Prostate gland (tissue), 2 donors: ENCODE measurements at regions not wholly inside any gene's neighbourhood (a gene's known extent, or its start where the extent isn't known, plus 50 kb on each side); places are given as distances from the start of the nearest gene placed in this dataset.

Source experiments
- DNase-seq: peaks from one replicate; pipeline ENCODE4 v3.0.0-alpha.2; 2019; ENCODE audit warnings: low spot score
- H3K27ac ChIP-seq, 2 donors: fragments of 200-600 bp; sonication (generic); 2 replicates each; pipeline ENCODE4 v1.5.1; 2017 to 2019
- H3K27me3 ChIP-seq: fragments of 200-600 bp; sonication (generic); replicated peaks from 2 replicates; pipeline ENCODE4 v1.5.1; 2019; ENCODE audit not compliant: insufficient read depth
- H3K36me3 ChIP-seq, 2 donors: fragments of 200-600 bp; sonication (generic); 1 replicate in 1 of 2; 2 replicates in 1 of 2; pipeline versions ENCODE4 v1.5.1 to v1.8.1; 2017 to 2019
- H3K4me1 ChIP-seq: fragments of 200-600 bp; sonication (generic); replicated peaks from 2 replicates; pipeline ENCODE4 v1.5.1; 2019
- H3K4me3 ChIP-seq, 2 donors: fragments of 200-600 bp; sonication (generic); 2 replicates each; pipeline ENCODE4 v1.5.1; 2017 to 2019
- H3K9me3 ChIP-seq: fragments of 200-600 bp; sonication (generic); 2 replicates; pipeline ENCODE4 v1.5.1; 2017
- POLR2A ChIP-seq: fragments of 450-650 bp; IDR thresholded peaks from one replicate; pipeline ENCODE4 v1.6.1; 2016; ENCODE audit warnings: antibody characterized with exemption, mild to moderate bottlenecking
- POLR2AphosphoS5 ChIP-seq: sonication (generic); formaldehyde crosslinking; IDR thresholded peaks from one replicate; pipeline ENCODE4 v1.6.1; 2017; ENCODE audit warnings: antibody characterized with exemption
- WGBS: methylation state at CpG from one replicate; pipeline ENCODE4 v1.1.5; 2018; 5-methylcytosine and 5-hydroxymethylcytosine counted together
- intact Hi-C: fragments of 100-400 bp; cut with DNase I; formaldehyde crosslinking; loops from one replicate; pipeline ENCODE4 v1.14.2; 2022
- TF ChIP-seq, protein P1 (sequence below), 4 experiments: fragments of 200-600 bp in 2 of 4; fragments of 450-650 bp in 2 of 4; sonication (generic) in 2 of 4; IDR thresholded peaks; 1 replicate in 3 of 4; 2 replicates in 1 of 4; pipeline ENCODE4 v1.5.1; 2016 to 2019; ENCODE audit warnings: antibody characterized with exemption in 4 of 4, mild to moderate bottlenecking in 2 of 4, moderate library complexity in 2 of 4

- Histone ChIP-seq H3K4me3 (no peak overlapping the region), H3K4me1 (no peaks in the 10 kb centered on the region), H3K27ac (no peak overlapping the region), H3K27me3 (no peaks in the 10 kb centered on the region), H3K9me3 (no peaks in the 10 kb centered on the region), H3K36me3 (no peaks in the 10 kb centered on the region)
- WGBS = 51% methylated on average over 3 of the region's 3 CpGs
- no peak for DNase-seq
- no peak for TF ChIP-seq POLR2AphosphoS5
- TF ChIP-seq POLR2A = no peak
- TF ChIP-seq, protein P1, sequence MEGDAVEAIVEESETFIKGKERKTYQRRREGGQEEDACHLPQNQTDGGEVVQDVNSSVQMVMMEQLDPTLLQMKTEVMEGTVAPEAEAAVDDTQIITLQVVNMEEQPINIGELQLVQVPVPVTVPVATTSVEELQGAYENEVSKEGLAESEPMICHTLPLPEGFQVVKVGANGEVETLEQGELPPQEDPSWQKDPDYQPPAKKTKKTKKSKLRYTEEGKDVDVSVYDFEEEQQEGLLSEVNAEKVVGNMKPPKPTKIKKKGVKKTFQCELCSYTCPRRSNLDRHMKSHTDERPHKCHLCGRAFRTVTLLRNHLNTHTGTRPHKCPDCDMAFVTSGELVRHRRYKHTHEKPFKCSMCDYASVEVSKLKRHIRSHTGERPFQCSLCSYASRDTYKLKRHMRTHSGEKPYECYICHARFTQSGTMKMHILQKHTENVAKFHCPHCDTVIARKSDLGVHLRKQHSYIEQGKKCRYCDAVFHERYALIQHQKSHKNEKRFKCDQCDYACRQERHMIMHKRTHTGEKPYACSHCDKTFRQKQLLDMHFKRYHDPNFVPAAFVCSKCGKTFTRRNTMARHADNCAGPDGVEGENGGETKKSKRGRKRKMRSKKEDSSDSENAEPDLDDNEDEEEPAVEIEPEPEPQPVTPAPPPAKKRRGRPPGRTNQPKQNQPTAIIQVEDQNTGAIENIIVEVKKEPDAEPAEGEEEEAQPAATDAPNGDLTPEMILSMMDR (IDR thresholded peaks at IDR 0.05) = no peak
- intact Hi-C loops = no loop called here
Observed at GRCh38 chr5:91639744-91640143, 256.6 kb upstream of the ARRDC3 start.

DNA sequence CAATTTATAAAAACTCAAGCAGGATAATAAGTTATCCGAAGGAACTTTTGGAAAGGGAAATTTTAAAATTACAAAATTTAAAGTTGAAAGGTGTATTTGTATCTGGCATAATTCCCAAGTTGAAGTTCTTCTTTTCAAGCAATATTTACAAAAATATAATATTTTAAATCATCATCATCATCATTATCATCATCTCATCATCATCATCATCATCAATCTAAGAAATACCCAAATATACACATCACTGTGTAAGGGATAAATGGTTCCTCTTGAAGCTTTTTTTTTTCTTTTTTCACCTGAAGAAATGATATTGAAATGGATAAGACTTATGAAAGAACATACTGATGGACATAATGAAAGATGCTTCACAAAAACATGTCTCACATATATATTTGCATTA lies 254.9 kb upstream of the ARRDC3 start:
- H3K36me3 ChIP-seq = no peaks in the 10 kb centered on the region
- DNase-seq = no peak
- H3K4me3 ChIP-seq = no peak overlapping the region
- no peaks in the 10 kb centered on the region for H3K4me1 ChIP-seq
- H3K9me3 ChIP-seq = no peaks in the 10 kb centered on the region
- intact Hi-C loops = no loop called here
- no peaks in the 10 kb centered on the region for H3K27me3 ChIP-seq
- no peak for TF ChIP-seq POLR2AphosphoS5
- TF ChIP-seq, protein P1 (IDR thresholded peaks at IDR 0.05) = no peak
- TF ChIP-seq POLR2A = no peak
- WGBS = 94% methylated on average over 1 of the region's 1 CpG
- H3K27ac ChIP-seq = no peak overlapping the region

GRCh38 chr5:91635950-91636734 lies 253.0 kb upstream of the ARRDC3 start:
- H3K27ac ChIP-seq = no peak overlapping the region
- H3K36me3 ChIP-seq = no peaks in the 10 kb centered on the region
- H3K27me3 ChIP-seq = no peaks in the 10 kb centered on the region
- no peak for TF ChIP-seq POLR2A
- TF ChIP-seq, protein P1 (IDR thresholded peaks at IDR 0.05) = no peak
- no peak for TF ChIP-seq POLR2AphosphoS5
- 65% methylated on average over 4 of the region's 4 CpGs for WGBS
- H3K9me3 ChIP-seq = no peaks in the 10 kb centered on the region
- no peak overlapping the region for H3K4me3 ChIP-seq
- H3K4me1 ChIP-seq = no peaks in the 10 kb centered on the region
- no peak for DNase-seq
- intact Hi-C loops = no loop called here

- no peaks in the 10 kb centered on the region for H3K36me3 ChIP-seq
- H3K9me3 ChIP-seq = no peaks in the 10 kb centered on the region
- H3K27ac ChIP-seq = no peak overlapping the region
- intact Hi-C loops = no loop called here
- WGBS = 33% methylated on average over 1 of the region's 1 CpG
- no peaks in the 10 kb centered on the region for H3K27me3 ChIP-seq
- H3K4me3 ChIP-seq = no peak overlapping the region
- TF ChIP-seq, protein P1 (IDR thresholded peaks at IDR 0.05) = no peak
- TF ChIP-seq POLR2A (no peak), POLR2AphosphoS5 (no peak)
- no peaks in the 10 kb centered on the region for H3K4me1 ChIP-seq
- no peak for DNase-seq
Observed at GRCh38 chr5:91632871-91633270, 249.8 kb upstream of the ARRDC3 start.

DNA sequence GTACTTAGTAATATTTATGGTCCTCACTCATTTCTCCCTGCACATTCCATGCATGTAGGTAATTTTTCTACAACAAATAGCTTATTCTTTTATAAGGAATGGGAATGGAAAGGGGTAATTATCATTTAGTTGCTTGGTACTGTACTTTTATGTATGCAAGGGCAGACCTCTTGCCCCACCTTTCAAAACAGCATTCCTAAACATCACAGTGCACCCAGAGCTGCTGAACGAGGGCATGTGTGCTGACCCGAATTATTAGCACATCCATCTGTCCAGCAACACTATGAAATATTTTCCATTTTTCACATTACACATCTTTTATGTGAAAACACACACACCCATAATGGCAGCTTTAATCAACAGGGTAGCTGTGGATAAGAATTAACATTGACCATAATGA lies 228.6 kb upstream of the ARRDC3 start:
- Histone ChIP-seq H3K36me3 (no peaks in the 10 kb centered on the region), H3K9me3 (no peaks in the 10 kb centered on the region), H3K4me1 (no peaks in the 10 kb centered on the region), H3K27ac (no peak overlapping the region), H3K4me3 (no peak overlapping the region), H3K27me3 (no peaks in the 10 kb centered on the region)
- TF ChIP-seq, protein P1 (IDR thresholded peaks at IDR 0.05) = no peak
- TF ChIP-seq POLR2AphosphoS5 (no peak), POLR2A (no peak)
- no peak for DNase-seq
- 53% methylated on average over 2 of the region's 2 CpGs for WGBS
- intact Hi-C loops = no loop called here
